Mucosa of stomach (tissue), 1 donor: ENCODE measurements at regions not wholly inside any gene's neighbourhood (a gene's known extent, or its start where the extent isn't known, plus 50 kb on each side); places are given as distances from the start of the nearest gene placed in this dataset.

ENCODE experiments used
- H3K27me3 ChIP-seq: one replicate; pipeline ENCODE4 v1.7.0; 2013; ENCODE audit warnings: mild to moderate bottlenecking, low read length; ENCODE audit not compliant: control insufficient read depth, insufficient read depth
- H3K36me3 ChIP-seq: one replicate; pipeline ENCODE4 v1.7.0; 2013; ENCODE audit warnings: low read length; ENCODE audit not compliant: control insufficient read depth, insufficient read depth
- H3K4me1 ChIP-seq: one replicate; pipeline ENCODE4 v1.7.0; 2013; ENCODE audit warnings: mild to moderate bottlenecking, low read length; ENCODE audit not compliant: control insufficient read depth, insufficient read depth
- H3K4me3 ChIP-seq: one replicate; pipeline ENCODE4 v1.7.0; 2013; ENCODE audit warnings: low read length
- H3K9ac ChIP-seq: one replicate; pipeline ENCODE4 v1.7.0; 2013; ENCODE audit warnings: mild to moderate bottlenecking, low read length, moderate library complexity
- H3K9me3 ChIP-seq: one replicate; pipeline ENCODE4 v1.7.0; 2013; ENCODE audit warnings: mild to moderate bottlenecking, low read length, moderate library complexity; ENCODE audit not compliant: control insufficient read depth
- donor health status: Pancreatic carcinoma.

- no peaks in the 10 kb centered on the region for H3K36me3 ChIP-seq
- H3K9me3 ChIP-seq, result no peaks in the 10 kb centered on the region
- no peak overlapping the region for H3K4me3 ChIP-seq
- H3K4me1 ChIP-seq, result no peaks in the 10 kb centered on the region
- H3K9ac ChIP-seq, result no peak overlapping the region
- no peaks in the 10 kb centered on the region for H3K27me3 ChIP-seq
Measured at GRCh38 chrX:40192196-40192595, 94.4 kb upstream of the BCOR start.

- no peaks in the 10 kb centered on the region for H3K27me3 ChIP-seq
- no peaks in the 10 kb centered on the region for H3K9me3 ChIP-seq
- H3K4me3 ChIP-seq, result no peak overlapping the region
- H3K36me3 ChIP-seq, result no peaks in the 10 kb centered on the region
- H3K4me1 ChIP-seq, result no peaks in the 10 kb centered on the region
- no peak overlapping the region for H3K9ac ChIP-seq
Measured at GRCh38 chrX:40189637-40190036, 91.9 kb upstream of the BCOR start.

- Histone ChIP-seq H3K36me3 (no peaks in the 10 kb centered on the region), H3K4me1 (no peaks in the 10 kb centered on the region), H3K27me3 (no peaks in the 10 kb centered on the region), H3K9me3 (no peaks in the 10 kb centered on the region), H3K4me3 (no peak overlapping the region), H3K9ac (no peak overlapping the region)
Measured at GRCh38 chrX:40188573-40189417, 91.0 kb upstream of the BCOR start.

- Histone ChIP-seq H3K36me3 (no peaks in the 10 kb centered on the region), H3K4me1 (no peaks in the 10 kb centered on the region)
Measured at GRCh38 chrX:40184968-40185367, 87.2 kb upstream of the BCOR start.

GRCh38 chrX:40182615-40183014 lies 84.9 kb upstream of the BCOR start:
- Histone ChIP-seq H3K36me3 (no peaks in the 10 kb centered on the region), H3K4me1 (no peaks in the 10 kb centered on the region), H3K9me3 (no peaks in the 10 kb centered on the region), H3K27me3 (no peaks in the 10 kb centered on the region), H3K4me3 (no peak overlapping the region), H3K9ac (no peak overlapping the region)

More at GRCh38 chrX:40184968-40185367, 87.2 kb upstream of the BCOR start:
- Histone ChIP-seq H3K9ac (no peak overlapping the region), H3K27me3 (no peaks in the 10 kb centered on the region), H3K9me3 (no peaks in the 10 kb centered on the region), H3K4me3 (no peak overlapping the region)

- Histone ChIP-seq H3K27me3 (no peaks in the 10 kb centered on the region), H3K9ac (no peak overlapping the region), H3K9me3 (no peaks in the 10 kb centered on the region), H3K4me1 (peaks cover 3% of the 10 kb centered on the region), H3K36me3 (no peaks in the 10 kb centered on the region), H3K4me3 (no peak overlapping the region)
Measured at GRCh38 chrX:40182095-40182494, 84.3 kb upstream of the BCOR start.

- Histone ChIP-seq H3K4me1 (peaks cover 8% of the 10 kb centered on the region), H3K36me3 (no peaks in the 10 kb centered on the region), H3K9me3 (no peaks in the 10 kb centered on the region), H3K4me3 (no peak overlapping the region), H3K27me3 (no peaks in the 10 kb centered on the region), H3K9ac (no peak overlapping the region)
Measured at GRCh38 chrX:40179283-40179682, 81.5 kb upstream of the BCOR start.

GRCh38 chrX:40177942-40178715 lies 80.4 kb upstream of the BCOR start:
- Histone ChIP-seq H3K27me3 (no peaks in the 10 kb centered on the region), H3K4me3 (no peak overlapping the region), H3K9me3 (no peaks in the 10 kb centered on the region), H3K4me1 (peaks cover 19% of the 10 kb centered on the region), H3K36me3 (no peaks in the 10 kb centered on the region), H3K9ac (no peak overlapping the region)

- Histone ChIP-seq H3K4me3 (no peak overlapping the region), H3K27me3 (no peaks in the 10 kb centered on the region), H3K9ac (peak overlapping the region; percentile 75), H3K9me3 (no peaks in the 10 kb centered on the region), H3K36me3 (no peaks in the 10 kb centered on the region), H3K4me1 (peaks cover 25% of the 10 kb centered on the region)
Measured at GRCh38 chrX:40177489-40177888, 79.7 kb upstream of the BCOR start.

GRCh38 chrX:40177117-40177430 lies 79.3 kb upstream of the BCOR start:
- Histone ChIP-seq H3K4me1 (peaks cover 25% of the 10 kb centered on the region), H3K4me3 (no peak overlapping the region), H3K9ac (peak overlapping the region; percentile 75)

GRCh38 chrX:40176351-40177116 lies 78.8 kb upstream of the BCOR start:
- no peaks in the 10 kb centered on the region for H3K9me3 ChIP-seq
- H3K4me3 ChIP-seq, result peak overlapping the region; percentile 36
- no peaks in the 10 kb centered on the region for H3K27me3 ChIP-seq
- peak overlapping the region; percentile 75 for H3K9ac ChIP-seq
- H3K36me3 ChIP-seq, result no peaks in the 10 kb centered on the region
- H3K4me1 ChIP-seq, result peaks cover 25% of the 10 kb centered on the region

More at GRCh38 chrX:40177117-40177430, 79.3 kb upstream of the BCOR start:
- Histone ChIP-seq H3K9me3 (no peaks in the 10 kb centered on the region), H3K27me3 (no peaks in the 10 kb centered on the region), H3K36me3 (no peaks in the 10 kb centered on the region)
